Right cardiac atrium (tissue), 5 donors: ENCODE measurements at regions not wholly inside any gene's neighbourhood (a gene's known extent, or its start where the extent isn't known, plus 50 kb on each side); places are given as distances from the start of the nearest gene placed in this dataset.

Experiments
- ATAC-seq, 2 donors: fragments of 200-7000 bp; cut with Tn5 transposase; one replicate each; pipeline versions ENCODE4 v1.8.0 to v1.9.1; 2020; ENCODE audit warnings: moderate library complexity in 2 of 2, mild to moderate bottlenecking in 1 of 2
- DNase-seq, 3 donors: peaks; one replicate each; pipeline ENCODE4 v3.0.0-alpha.2; 2020
- H3K27ac ChIP-seq: one replicate; pipeline ENCODE4 v1.5.1; 2013; ENCODE audit warnings: mild to moderate bottlenecking, low read length, control low read depth, moderate library complexity
- H3K27me3 ChIP-seq: one replicate; pipeline ENCODE4 v1.6.1; 2013; ENCODE audit not compliant: control insufficient read depth, insufficient read depth
- H3K4me1 ChIP-seq: one replicate; pipeline ENCODE4 v1.6.1; 2013; ENCODE audit warnings: low read length; ENCODE audit not compliant: control insufficient read depth, insufficient read depth
- H3K4me3 ChIP-seq: one replicate; pipeline ENCODE4 v1.5.1; 2013; ENCODE audit warnings: low read length, control low read depth
- H3K9me3 ChIP-seq: one replicate; pipeline ENCODE4 v1.6.1; 2013; ENCODE audit warnings: low read length; ENCODE audit not compliant: control insufficient read depth
- WGBS: extraction: QIAGEN DNeasy Blood & Tissue Kit; methylation state at CpG from one replicate; pipeline ENCODE4 v1.1.7; 2013; 5-methylcytosine and 5-hydroxymethylcytosine counted together
- intact Hi-C, 4 donors: fragments of 100-400 bp; cut with DNase I; formaldehyde crosslinking; loops; one replicate each; pipeline versions ENCODE4 v1.11.0 to v1.14.0; 2022 to 2023
- donor health status: healthy with polysubstance abuse.
- donor health status: DM: no; HTN: yes; CAD: no.
- donor health status: DM: no; HTN: no; CAD: no.
- donor health status: DM: no; HTN: yes; CAD: no; lungs with severe emphysema.
- donor health status: DM: yes; HTN: yes; CAD: no.

- ATAC-seq (no peak), DNase-seq (no peak)
- intact Hi-C loops, result no loop called here
- Histone ChIP-seq H3K27me3 (no peaks in the 10 kb centered on the region), H3K4me3 (no peak overlapping the region), H3K9me3 (no peaks in the 10 kb centered on the region), H3K27ac (no peak overlapping the region), H3K4me1 (no peaks in the 10 kb centered on the region)
- WGBS, result 85% methylated on average over 10 of the region's 10 CpGs
Measured at GRCh38 chr12:59234391-59234790, 314.1 kb upstream of the LRIG3 start.

GRCh38 chr12:59230334-59230733 is 310.0 kb upstream of the LRIG3 start:
- H3K4me3 ChIP-seq, result no peak overlapping the region
- H3K27me3 ChIP-seq, result no peaks in the 10 kb centered on the region
- DNase-seq (no peak), ATAC-seq (no peak)
- no peak overlapping the region for H3K27ac ChIP-seq
- intact Hi-C loops, result no loop called here
- no peaks in the 10 kb centered on the region for H3K9me3 ChIP-seq
- H3K4me1 ChIP-seq, result no peaks in the 10 kb centered on the region

GRCh38 chr12:59219148-59219547 is 298.8 kb upstream of the LRIG3 start:
- no peak overlapping the region for H3K4me3 ChIP-seq
- no peaks in the 10 kb centered on the region for H3K27me3 ChIP-seq
- no peak for ATAC-seq
- WGBS, result 81% methylated on average over 1 of the region's 1 CpG
- intact Hi-C loops, result no loop called here
- H3K4me1 ChIP-seq, result no peaks in the 10 kb centered on the region
- H3K27ac ChIP-seq, result no peak overlapping the region
- DNase-seq, result no peak
- H3K9me3 ChIP-seq, result no peaks in the 10 kb centered on the region

GRCh38 chr12:59196989-59197388 is 276.7 kb upstream of the LRIG3 start:
- DNase-seq, result no peak
- no peak for ATAC-seq
- Histone ChIP-seq H3K9me3 (no peaks in the 10 kb centered on the region), H3K4me3 (no peak overlapping the region), H3K4me1 (no peaks in the 10 kb centered on the region), H3K27ac (no peak overlapping the region), H3K27me3 (no peaks in the 10 kb centered on the region)
- intact Hi-C loops, result no loop called here
- WGBS, result 93% methylated on average over 1 of the region's 1 CpG

GRCh38 chr12:59194794-59195193 is 274.5 kb upstream of the LRIG3 start:
- intact Hi-C loops, result no loop called here
- DNase-seq, result no peak
- Histone ChIP-seq H3K27me3 (no peaks in the 10 kb centered on the region), H3K27ac (no peak overlapping the region), H3K4me1 (no peaks in the 10 kb centered on the region), H3K9me3 (no peaks in the 10 kb centered on the region), H3K4me3 (no peak overlapping the region)
- WGBS, result 76% methylated on average over 2 of the region's 2 CpGs
- no peak for ATAC-seq

- no peak overlapping the region for H3K27ac ChIP-seq
- no peaks in the 10 kb centered on the region for H3K9me3 ChIP-seq
- ATAC-seq, result no peak
- no peak for DNase-seq
- H3K4me3 ChIP-seq, result no peak overlapping the region
- H3K27me3 ChIP-seq, result no peaks in the 10 kb centered on the region
- intact Hi-C loops, result no loop called here
- 85% methylated on average over 1 of the region's 1 CpG for WGBS
- H3K4me1 ChIP-seq, result no peaks in the 10 kb centered on the region
Measured at GRCh38 chr12:59193476-59194050, 273.3 kb upstream of the LRIG3 start.

- H3K4me1 ChIP-seq, result no peaks in the 10 kb centered on the region
- WGBS, result 75% methylated on average over 1 of the region's 1 CpG
Measured at GRCh38 chr12:59191372-59191771, 271.1 kb upstream of the LRIG3 start.

GRCh38 chr12:59186451-59186850 is 266.1 kb upstream of the LRIG3 start:
- no peak for ATAC-seq
- Histone ChIP-seq H3K9me3 (no peaks in the 10 kb centered on the region), H3K27me3 (no peaks in the 10 kb centered on the region), H3K4me1 (no peaks in the 10 kb centered on the region), H3K27ac (no peak overlapping the region), H3K4me3 (no peak overlapping the region)
- no peak for DNase-seq
- intact Hi-C loops, result no loop called here
- 60% methylated on average over 3 of the region's 3 CpGs for WGBS

More at GRCh38 chr12:59191372-59191771, 271.1 kb upstream of the LRIG3 start:
- ATAC-seq (no peak), DNase-seq (no peak)
- Histone ChIP-seq H3K4me3 (no peak overlapping the region), H3K9me3 (no peaks in the 10 kb centered on the region), H3K27me3 (no peaks in the 10 kb centered on the region), H3K27ac (no peak overlapping the region)
- intact Hi-C loops, result no loop called here

- no peak for ATAC-seq
- no peaks in the 10 kb centered on the region for H3K9me3 ChIP-seq
- WGBS, result 78% methylated on average over 4 of the region's 4 CpGs
- H3K4me1 ChIP-seq, result no peaks in the 10 kb centered on the region
- H3K27ac ChIP-seq, result no peak overlapping the region
- DNase-seq, result no peak
- intact Hi-C loops, result no loop called here
- H3K27me3 ChIP-seq, result no peaks in the 10 kb centered on the region
- no peak overlapping the region for H3K4me3 ChIP-seq
Measured at GRCh38 chr12:59185295-59185694, 265.0 kb upstream of the LRIG3 start.

GRCh38 chr12:59182658-59183455 is 262.6 kb upstream of the LRIG3 start:
- ATAC-seq, result no peak
- DNase-seq, result no peak
- no peak overlapping the region for H3K27ac ChIP-seq
- H3K4me3 ChIP-seq, result no peak overlapping the region
- no peaks in the 10 kb centered on the region for H3K9me3 ChIP-seq
- H3K4me1 ChIP-seq, result no peaks in the 10 kb centered on the region
- 75% methylated on average over 3 of the region's 3 CpGs for WGBS
- intact Hi-C loops, result no loop called here
- H3K27me3 ChIP-seq, result no peaks in the 10 kb centered on the region

- ATAC-seq, result no peak
- 63% methylated on average over 4 of the region's 4 CpGs for WGBS
- intact Hi-C loops, result no loop called here
Measured at GRCh38 chr12:59182191-59182590, 261.9 kb upstream of the LRIG3 start.

More at GRCh38 chr12:59182191-59182590, 261.9 kb upstream of the LRIG3 start:
- Histone ChIP-seq H3K4me3 (no peak overlapping the region), H3K4me1 (no peaks in the 10 kb centered on the region), H3K9me3 (no peaks in the 10 kb centered on the region), H3K27ac (no peak overlapping the region), H3K27me3 (no peaks in the 10 kb centered on the region)
- DNase-seq, result no peak
